Fibroblast of lung (primary cell): ENCODE measurements at regions not wholly inside any gene's neighbourhood (a gene's known extent, or its start where the extent isn't known, plus 50 kb on each side); places are given as distances from the start of the nearest gene placed in this dataset.

Experiments
- EZH2 ChIP-seq: IDR thresholded peaks from 2 replicates; pipeline ENCODE4 v1.5.1; 2012; ENCODE audit warnings: low read length, control low read depth, mild to moderate bottlenecking; ENCODE audit errors: missing control alignments
- TF ChIP-seq, protein P1 (sequence below), 2 donors: IDR thresholded peaks in 1 of 2; conservative IDR thresholded peaks in 1 of 2; 1 replicate in 1 of 2; 2 replicates in 1 of 2; pipeline ENCODE4 v1.5.1; 2011 to 2012; ENCODE audit warnings: low read length in 2 of 2, control low read depth in 1 of 2, inconsistent platforms in 1 of 2, low read depth in 1 of 2, mild to moderate bottlenecking in 1 of 2

DNA sequence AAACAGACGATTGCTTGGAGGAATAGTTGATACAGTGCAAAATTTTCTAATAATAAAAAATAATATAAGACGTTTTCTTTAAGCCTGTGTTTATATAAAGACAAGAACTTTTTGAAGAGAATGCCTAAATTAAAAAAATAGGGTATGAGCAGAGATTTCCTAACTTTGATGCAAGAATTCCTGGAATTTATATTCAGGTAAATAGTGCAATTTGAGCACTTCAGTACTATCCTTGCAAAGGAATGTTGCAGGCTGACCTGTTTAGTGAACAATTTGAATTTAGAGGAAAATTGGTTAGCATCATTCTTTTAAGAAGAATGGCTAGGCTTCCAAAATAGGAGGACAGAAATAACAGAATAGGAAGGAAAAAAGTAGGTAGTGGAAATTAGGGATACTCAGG, 1172.3 kb downstream of the HACE1 start:
- TF ChIP-seq, protein P1, sequence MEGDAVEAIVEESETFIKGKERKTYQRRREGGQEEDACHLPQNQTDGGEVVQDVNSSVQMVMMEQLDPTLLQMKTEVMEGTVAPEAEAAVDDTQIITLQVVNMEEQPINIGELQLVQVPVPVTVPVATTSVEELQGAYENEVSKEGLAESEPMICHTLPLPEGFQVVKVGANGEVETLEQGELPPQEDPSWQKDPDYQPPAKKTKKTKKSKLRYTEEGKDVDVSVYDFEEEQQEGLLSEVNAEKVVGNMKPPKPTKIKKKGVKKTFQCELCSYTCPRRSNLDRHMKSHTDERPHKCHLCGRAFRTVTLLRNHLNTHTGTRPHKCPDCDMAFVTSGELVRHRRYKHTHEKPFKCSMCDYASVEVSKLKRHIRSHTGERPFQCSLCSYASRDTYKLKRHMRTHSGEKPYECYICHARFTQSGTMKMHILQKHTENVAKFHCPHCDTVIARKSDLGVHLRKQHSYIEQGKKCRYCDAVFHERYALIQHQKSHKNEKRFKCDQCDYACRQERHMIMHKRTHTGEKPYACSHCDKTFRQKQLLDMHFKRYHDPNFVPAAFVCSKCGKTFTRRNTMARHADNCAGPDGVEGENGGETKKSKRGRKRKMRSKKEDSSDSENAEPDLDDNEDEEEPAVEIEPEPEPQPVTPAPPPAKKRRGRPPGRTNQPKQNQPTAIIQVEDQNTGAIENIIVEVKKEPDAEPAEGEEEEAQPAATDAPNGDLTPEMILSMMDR (conservative IDR thresholded peaks at IDR 0.05 in 1 of 2, IDR thresholded peaks at IDR 0.05 in 1 of 2; ENCODE audit: low read depth in 1 of 2, low read length in 2 of 2), result no peak
- TF ChIP-seq EZH2, result no peak
